Thymus (tissue), 11 donors: ENCODE measurements at regions not wholly inside any gene's neighbourhood (a gene's known extent, or its start where the extent isn't known, plus 50 kb on each side); places are given as distances from the start of the nearest gene placed in this dataset.

ENCODE experiments used
- DNase-seq, 9 donors: peaks; one replicate each; pipeline ENCODE4 v3.0.0-alpha.2; 2013; ENCODE audit warnings: low spot score in 9 of 9, low read depth in 6 of 9, missing footprints in 1 of 9
- H3K27ac ChIP-seq, 2 donors: one replicate each; pipeline ENCODE4 v1.5.1; 2013; ENCODE audit warnings: control low read depth in 1 of 2, low read depth in 1 of 2, low read length in 1 of 2, mild to moderate bottlenecking in 1 of 2, moderate library complexity in 1 of 2
- H3K27me3 ChIP-seq, 2 donors: one replicate each; pipeline ENCODE4 v1.5.1; 2013; ENCODE audit warnings: low read length in 1 of 2; ENCODE audit not compliant: control insufficient read depth in 2 of 2, insufficient read depth in 1 of 2
- H3K36me3 ChIP-seq, 2 donors: one replicate each; pipeline ENCODE4 v1.5.1; 2013; ENCODE audit warnings: low read length in 1 of 2, mild to moderate bottlenecking in 1 of 2, moderate library complexity in 1 of 2; ENCODE audit not compliant: control insufficient read depth in 2 of 2, insufficient read depth in 2 of 2
- H3K4me1 ChIP-seq, 2 donors: one replicate each; pipeline ENCODE4 v1.5.1; 2013; ENCODE audit warnings: low read length in 2 of 2; ENCODE audit not compliant: control insufficient read depth in 2 of 2, insufficient read depth in 2 of 2
- H3K4me3 ChIP-seq, 2 donors: one replicate each; pipeline ENCODE4 v1.5.1; 2013; ENCODE audit warnings: low read length in 2 of 2, control low read depth in 1 of 2, mild to moderate bottlenecking in 1 of 2
- H3K9me3 ChIP-seq, 2 donors: one replicate each; pipeline ENCODE4 v1.5.1; 2013; ENCODE audit warnings: low read length in 1 of 2, mild to moderate bottlenecking in 1 of 2; ENCODE audit not compliant: control insufficient read depth in 2 of 2, insufficient read depth in 1 of 2
- WGBS: extraction: QIAGEN DNeasy Blood & Tissue Kit; methylation state at CpG from one replicate; pipeline ENCODE4 v1.1.7; 2013; 5-methylcytosine and 5-hydroxymethylcytosine counted together
- donor health status: healthy.

DNA sequence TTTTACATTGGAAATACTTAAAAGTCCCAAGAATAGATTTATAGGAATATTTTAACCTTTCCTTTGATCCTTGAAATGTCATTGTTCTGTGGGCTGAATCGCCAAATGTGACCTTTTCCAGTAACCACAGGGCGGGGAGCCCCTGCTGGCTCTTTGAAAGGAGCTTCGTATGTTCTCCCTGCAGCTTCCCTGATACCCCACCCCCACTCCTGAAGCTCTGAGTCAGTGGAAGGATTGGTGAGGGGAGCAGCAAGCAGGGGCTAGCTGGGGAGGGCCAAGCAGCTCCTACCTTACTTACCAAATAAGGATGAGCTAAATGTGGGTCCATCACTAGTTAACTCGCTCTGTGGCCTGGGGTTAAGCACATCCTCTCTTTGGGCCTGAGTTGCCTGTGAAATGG lies 87.7 kb downstream of the CHST1 start:
- no peak overlapping the region for H3K4me3 ChIP-seq
- H3K27me3 ChIP-seq, result no peaks in the 10 kb centered on the region
- no peaks in the 10 kb centered on the region for H3K36me3 ChIP-seq
- no peaks in the 10 kb centered on the region for H3K9me3 ChIP-seq
- H3K27ac ChIP-seq, result no peak overlapping the region
- no peak for DNase-seq
- WGBS, result 40% methylated on average over 4 of the region's 4 CpGs
- no peaks in the 10 kb centered on the region for H3K4me1 ChIP-seq

DNA sequence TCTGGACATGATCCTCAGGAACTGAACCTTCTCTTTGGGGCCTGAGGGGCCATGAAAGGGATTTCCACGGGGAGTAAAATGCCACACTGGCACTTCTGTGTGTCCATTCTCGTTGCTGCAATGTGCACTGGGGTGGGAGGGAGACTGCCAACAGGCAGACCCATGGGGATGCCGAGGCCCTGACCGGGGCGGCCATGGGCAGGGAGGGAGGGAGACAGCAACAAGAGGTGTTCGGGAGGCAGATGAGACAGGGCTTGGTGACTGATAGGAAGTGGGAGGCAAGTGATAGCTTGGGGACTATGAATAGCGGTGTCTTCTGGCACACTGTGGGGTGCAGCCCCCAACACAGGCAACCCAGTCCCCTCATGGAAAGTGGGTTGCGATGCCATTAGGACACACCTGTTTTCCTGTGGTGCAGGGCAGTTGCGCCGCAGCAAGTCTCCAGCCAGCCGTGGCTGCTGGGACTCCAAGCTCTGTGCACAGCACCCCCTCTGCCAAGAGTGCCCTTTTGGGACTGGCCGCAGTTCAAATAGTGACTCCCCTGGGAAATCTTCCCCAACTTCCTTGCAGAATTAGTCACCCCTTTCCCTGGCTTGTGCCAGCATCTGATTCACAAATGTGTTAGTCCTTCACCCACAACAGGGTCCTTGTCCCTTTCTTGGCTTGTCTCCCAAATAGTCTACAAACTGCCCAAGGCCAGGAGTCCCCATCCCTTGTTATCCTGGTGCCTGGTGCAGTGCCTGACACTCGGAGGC lies 88.8 kb downstream of the CHST1 start:
- no peaks in the 10 kb centered on the region for H3K9me3 ChIP-seq
- H3K27me3 ChIP-seq, result no peaks in the 10 kb centered on the region
- DNase-seq, result no peak
- no peaks in the 10 kb centered on the region for H3K4me1 ChIP-seq
- no peak overlapping the region for H3K4me3 ChIP-seq
- 85% methylated on average over 13 of the region's 13 CpGs for WGBS
- H3K27ac ChIP-seq, result no peak overlapping the region
- H3K36me3 ChIP-seq, result no peaks in the 10 kb centered on the region

- 94% methylated on average over 5 of the region's 5 CpGs for WGBS
- DNase-seq, result no peak
These were observed 91.7 kb downstream of the CHST1 start for GRCh38 chr11:45573728-45574127.

GRCh38 chr11:45572354-45573123 lies 92.9 kb downstream of the CHST1 start:
- Histone ChIP-seq H3K4me1 (no peaks in the 10 kb centered on the region), H3K27me3 (no peaks in the 10 kb centered on the region), H3K4me3 (no peak overlapping the region), H3K36me3 (no peaks in the 10 kb centered on the region), H3K9me3 (no peaks in the 10 kb centered on the region), H3K27ac (no peak overlapping the region)
- WGBS, result 78% methylated on average over 7 of the region's 7 CpGs
- no peak for DNase-seq

More at GRCh38 chr11:45573728-45574127, 91.7 kb downstream of the CHST1 start:
- H3K27ac ChIP-seq, result no peak overlapping the region
- H3K36me3 ChIP-seq, result no peaks in the 10 kb centered on the region
- no peak overlapping the region for H3K4me3 ChIP-seq
- H3K27me3 ChIP-seq, result no peaks in the 10 kb centered on the region
- H3K9me3 ChIP-seq, result no peaks in the 10 kb centered on the region
- no peaks in the 10 kb centered on the region for H3K4me1 ChIP-seq

DNA sequence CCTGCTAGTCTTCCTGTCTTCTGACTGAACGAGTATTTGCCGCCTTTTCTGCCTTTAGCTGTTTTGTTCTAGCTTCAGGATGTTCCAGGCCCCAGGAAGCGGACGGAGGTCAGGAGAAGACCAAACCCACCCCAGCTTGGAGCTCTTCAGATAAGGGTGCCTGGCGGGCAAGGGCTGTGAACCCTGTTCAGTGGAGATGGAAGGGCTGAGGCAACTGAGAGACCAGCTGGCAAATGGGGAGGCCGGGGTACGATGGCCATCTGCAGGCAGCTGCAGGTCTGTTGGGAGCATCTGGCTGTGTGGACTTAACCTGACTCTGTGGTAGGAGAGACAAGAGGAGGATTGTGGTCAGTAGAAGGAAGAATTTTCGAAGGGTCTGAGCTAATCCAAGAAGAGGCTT lies 95.6 kb downstream of the CHST1 start:
- H3K36me3 ChIP-seq, result no peaks in the 10 kb centered on the region
- DNase-seq, result no peak
- H3K27ac ChIP-seq, result no peak overlapping the region
- H3K9me3 ChIP-seq, result no peaks in the 10 kb centered on the region
- H3K4me1 ChIP-seq, result no peaks in the 10 kb centered on the region
- no peaks in the 10 kb centered on the region for H3K27me3 ChIP-seq
- 72% methylated on average over 8 of the region's 8 CpGs for WGBS
- H3K4me3 ChIP-seq, result no peak overlapping the region

GRCh38 chr11:45568049-45568448 lies 97.4 kb downstream of the CHST1 start:
- Histone ChIP-seq H3K9me3 (no peaks in the 10 kb centered on the region), H3K36me3 (no peaks in the 10 kb centered on the region), H3K4me1 (no peaks in the 10 kb centered on the region), H3K27me3 (peaks cover 0 to 4% of the 10 kb centered on the region in 2 donors), H3K27ac (no peak overlapping the region), H3K4me3 (no peak overlapping the region)
- no peak for DNase-seq
- 89% methylated on average over 4 of the region's 4 CpGs for WGBS

DNA sequence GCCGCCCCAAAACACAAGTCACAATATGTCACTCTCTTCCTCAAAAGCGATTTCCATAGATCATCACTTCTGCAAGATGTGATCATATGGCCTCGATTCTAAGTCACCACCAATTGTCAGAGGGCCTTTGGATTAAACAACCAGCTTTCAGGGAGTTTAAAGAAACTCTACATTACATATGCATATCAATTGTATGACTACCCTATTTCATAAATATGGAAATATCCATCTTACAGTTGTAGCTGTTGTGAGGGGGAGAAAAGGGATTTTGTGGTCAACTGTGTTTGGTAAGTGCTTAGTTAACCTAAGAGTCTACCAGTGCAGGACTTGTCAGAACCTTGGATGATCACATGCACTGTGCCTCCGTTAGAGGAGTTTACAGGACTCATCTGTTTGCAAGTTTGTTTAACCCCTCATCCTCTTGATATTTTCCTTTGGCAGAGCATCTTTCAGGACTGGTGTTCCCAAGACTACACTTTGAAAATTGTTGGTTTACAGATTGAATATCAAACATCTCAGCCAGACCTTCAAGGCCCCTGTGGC lies 99.9 kb downstream of the CHST1 start:
- no peak overlapping the region for H3K27ac ChIP-seq
- no peaks in the 10 kb centered on the region for H3K36me3 ChIP-seq
- DNase-seq, result no peak
- peaks cover 0 to 4% of the 10 kb centered on the region in 2 donors for H3K27me3 ChIP-seq
- no peaks in the 10 kb centered on the region for H3K4me1 ChIP-seq
- no peaks in the 10 kb centered on the region for H3K9me3 ChIP-seq
- WGBS, result 90% methylated on average over 4 of the region's 4 CpGs
- H3K4me3 ChIP-seq, result no peak overlapping the region

DNA sequence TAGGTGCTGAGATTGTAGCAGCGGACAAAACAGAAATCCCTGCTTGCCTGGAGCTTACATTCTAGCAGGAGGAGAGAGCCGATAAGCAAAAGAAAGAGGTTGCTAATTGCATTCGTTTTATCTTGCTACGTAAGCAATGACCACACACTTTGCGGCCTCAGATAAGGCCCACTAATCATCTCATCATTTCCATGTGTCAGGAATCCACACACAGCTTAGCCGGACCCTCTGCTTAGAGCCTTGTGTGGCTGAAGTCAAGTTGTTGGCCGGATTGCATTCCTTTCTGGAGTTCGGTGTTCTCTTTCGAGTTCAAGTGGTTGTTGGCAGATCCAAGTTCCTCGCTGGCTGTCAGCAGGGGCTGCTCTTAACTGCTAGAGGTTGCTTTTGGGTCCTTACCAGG lies 101.6 kb downstream of the CHST1 start:
- WGBS, result 68% methylated on average over 10 of the region's 10 CpGs
- no peaks in the 10 kb centered on the region for H3K4me1 ChIP-seq
- H3K9me3 ChIP-seq, result no peaks in the 10 kb centered on the region
- no peak for DNase-seq
- H3K27ac ChIP-seq, result no peak overlapping the region
- no peaks in the 10 kb centered on the region for H3K36me3 ChIP-seq
- H3K4me3 ChIP-seq, result no peak overlapping the region
- H3K27me3 ChIP-seq, result peaks cover 0 to 4% of the 10 kb centered on the region in 2 donors

DNA sequence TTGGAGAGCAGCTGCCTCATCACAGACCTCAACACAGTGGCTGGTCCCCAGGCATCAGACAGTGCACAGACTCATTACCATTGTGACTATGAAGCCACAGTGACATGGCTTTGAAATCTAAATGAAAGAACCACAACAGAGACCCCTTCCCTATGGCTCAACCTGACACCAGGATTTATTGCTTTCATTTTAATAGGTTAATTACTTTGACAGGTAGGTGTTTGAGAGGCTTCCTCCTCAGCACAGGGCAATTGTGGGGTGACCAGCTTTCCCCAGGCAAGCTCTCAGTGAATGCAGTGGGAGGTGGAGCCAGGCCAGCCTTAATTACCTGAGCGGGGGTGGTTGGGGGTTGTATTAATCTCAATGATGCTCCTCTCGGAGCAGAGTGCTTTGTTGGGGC lies 102.3 kb downstream of the CHST1 start:
- Histone ChIP-seq H3K4me1 (no peaks in the 10 kb centered on the region), H3K27ac (no peak overlapping the region), H3K27me3 (peaks cover 0 to 4% of the 10 kb centered on the region in 2 donors), H3K9me3 (no peaks in the 10 kb centered on the region), H3K36me3 (no peaks in the 10 kb centered on the region), H3K4me3 (no peak overlapping the region)
- no peak for DNase-seq
- WGBS, result 53% methylated on average over 2 of the region's 2 CpGs
